PC-3 (cell line): ENCODE measurements at regions not wholly inside any gene's neighbourhood (a gene's known extent, or its start where the extent isn't known, plus 50 kb on each side); places are given as distances from the start of the nearest gene placed in this dataset.

Experiments used
- EZH2 ChIP-seq: fragments of 300-600 bp; sonication (generic); IDR thresholded peaks from one replicate; pipeline ENCODE4 v1.6.1; 2017; ENCODE audit warnings: antibody characterized with exemption, mild to moderate bottlenecking, low read length; ENCODE audit not compliant: unreplicated experiment
- TF ChIP-seq, protein P1 (sequence below): fragments of 300-600 bp; sonication (generic); conservative IDR thresholded peaks from 2 replicates; pipeline ENCODE4 v1.5.1; 2017; ENCODE audit warnings: antibody characterized with exemption, low read depth, mild to moderate bottlenecking, low read length

GRCh38 chr4:79540143-79540542 is 132.1 kb upstream of the GK2 start:
- TF ChIP-seq, protein P1, sequence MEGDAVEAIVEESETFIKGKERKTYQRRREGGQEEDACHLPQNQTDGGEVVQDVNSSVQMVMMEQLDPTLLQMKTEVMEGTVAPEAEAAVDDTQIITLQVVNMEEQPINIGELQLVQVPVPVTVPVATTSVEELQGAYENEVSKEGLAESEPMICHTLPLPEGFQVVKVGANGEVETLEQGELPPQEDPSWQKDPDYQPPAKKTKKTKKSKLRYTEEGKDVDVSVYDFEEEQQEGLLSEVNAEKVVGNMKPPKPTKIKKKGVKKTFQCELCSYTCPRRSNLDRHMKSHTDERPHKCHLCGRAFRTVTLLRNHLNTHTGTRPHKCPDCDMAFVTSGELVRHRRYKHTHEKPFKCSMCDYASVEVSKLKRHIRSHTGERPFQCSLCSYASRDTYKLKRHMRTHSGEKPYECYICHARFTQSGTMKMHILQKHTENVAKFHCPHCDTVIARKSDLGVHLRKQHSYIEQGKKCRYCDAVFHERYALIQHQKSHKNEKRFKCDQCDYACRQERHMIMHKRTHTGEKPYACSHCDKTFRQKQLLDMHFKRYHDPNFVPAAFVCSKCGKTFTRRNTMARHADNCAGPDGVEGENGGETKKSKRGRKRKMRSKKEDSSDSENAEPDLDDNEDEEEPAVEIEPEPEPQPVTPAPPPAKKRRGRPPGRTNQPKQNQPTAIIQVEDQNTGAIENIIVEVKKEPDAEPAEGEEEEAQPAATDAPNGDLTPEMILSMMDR = no peak
- no peak for TF ChIP-seq EZH2
